Endothelial cell of hepatic sinusoid (primary cell): ENCODE measurements at regions not wholly inside any gene's neighbourhood (a gene's known extent, or its start where the extent isn't known, plus 50 kb on each side); places are given as distances from the start of the nearest gene placed in this dataset.

Source experiments
- in situ Hi-C: cut with HindIII; loops from 2 replicates; pipeline ENCODE4 v1.10.0; 2017; ENCODE audit warnings: low sequenced_read_pairs

DNA sequence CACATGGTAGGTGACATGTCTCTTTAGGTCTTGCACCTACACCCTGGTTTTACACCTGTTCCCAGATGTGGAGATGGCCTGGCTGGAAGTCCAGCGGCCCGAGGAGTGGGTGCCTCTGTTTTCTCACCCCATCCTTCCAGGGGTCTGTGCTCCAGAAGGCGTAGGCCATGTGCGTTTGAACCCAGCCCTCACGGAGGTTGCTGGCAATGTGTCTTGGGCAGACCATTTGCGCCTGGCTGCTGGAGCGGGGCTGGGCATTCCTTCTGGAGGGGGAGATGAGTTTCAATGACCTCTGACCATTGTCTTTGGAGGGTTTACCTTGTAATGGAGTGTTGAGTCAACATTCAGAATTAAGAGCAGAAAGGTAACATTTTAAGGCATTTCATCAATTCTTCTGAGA lies 54.8 kb upstream of the ZNF536 start:
- in situ Hi-C loops, result no loop called here

DNA sequence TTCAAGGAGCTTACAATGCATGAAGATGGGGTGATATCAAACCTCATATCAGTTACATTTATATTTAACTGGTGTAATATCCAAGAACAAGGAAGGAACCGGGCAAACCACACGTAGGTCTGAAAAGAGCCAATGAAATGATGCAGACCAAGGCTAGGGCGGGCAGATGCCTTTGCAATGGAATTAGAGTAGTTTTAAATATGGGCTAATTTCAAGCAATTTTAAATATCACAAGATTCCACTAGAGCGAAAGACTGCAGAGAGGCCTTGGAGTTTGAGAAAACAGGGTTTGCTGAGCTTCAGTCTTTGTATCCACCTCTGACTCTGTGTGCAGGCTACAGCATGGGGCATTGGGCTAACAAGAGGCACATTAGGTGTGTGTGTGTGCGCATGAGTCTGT lies 53.9 kb upstream of the ZNF536 start:
- in situ Hi-C loops, result no loop called here

DNA sequence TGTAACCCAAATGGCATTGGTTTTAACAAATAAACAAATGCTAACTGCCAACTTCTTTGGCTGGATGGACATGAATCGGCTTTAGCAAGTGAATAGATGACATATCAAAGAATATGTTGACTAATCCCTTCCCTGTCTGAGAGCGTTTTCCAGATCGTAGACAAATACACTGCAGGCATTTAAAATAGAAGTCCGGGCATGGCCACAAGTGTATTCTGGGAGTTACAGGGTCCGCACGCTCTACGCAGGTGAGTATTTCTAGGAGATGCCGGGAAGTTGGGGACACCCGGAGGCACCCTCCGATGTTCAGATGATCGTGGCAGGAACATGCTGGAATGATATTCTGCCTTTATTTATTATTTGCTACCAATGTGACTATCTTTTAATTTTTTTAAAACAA lies 53.2 kb upstream of the ZNF536 start:
- in situ Hi-C loops, result no loop called here

DNA sequence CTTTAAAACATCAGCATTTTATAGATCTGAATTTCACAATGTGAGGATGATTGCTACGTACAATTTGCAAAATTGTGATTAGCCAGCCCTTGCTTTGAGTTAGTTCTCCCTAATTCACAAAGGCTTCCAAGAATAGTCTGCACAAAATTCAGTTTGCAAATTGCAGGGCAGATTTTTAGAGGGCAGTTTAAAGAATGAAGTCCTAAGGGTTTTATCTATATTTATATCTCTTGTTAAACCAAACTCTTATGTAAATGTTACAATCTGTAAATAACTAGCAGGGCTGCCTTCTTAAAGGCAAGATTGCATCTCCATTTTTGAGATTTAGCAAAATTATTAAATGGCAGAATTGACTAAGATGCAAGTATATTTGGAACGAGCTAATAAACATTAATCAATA lies 52.8 kb upstream of the ZNF536 start:
- in situ Hi-C loops, result no loop called here

DNA sequence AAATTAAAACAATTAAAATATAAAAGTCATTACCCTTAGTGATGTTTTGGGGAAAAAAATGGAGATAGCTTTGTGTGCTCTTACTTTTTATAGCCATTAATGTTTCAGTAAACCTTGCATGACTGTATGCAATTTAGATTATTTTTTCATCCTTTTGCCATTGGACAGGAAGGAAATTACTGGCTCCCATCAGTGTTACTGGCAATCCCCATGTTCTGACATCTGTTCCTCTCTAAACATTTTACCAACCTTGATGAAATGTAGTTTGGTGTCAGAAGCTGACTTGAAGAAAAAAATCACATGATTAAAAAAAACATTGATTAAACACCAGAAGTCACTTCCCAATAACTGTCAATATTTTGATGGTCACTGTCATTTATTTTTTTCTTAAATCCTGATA lies 52.3 kb upstream of the ZNF536 start:
- in situ Hi-C loops, result no loop called here

DNA sequence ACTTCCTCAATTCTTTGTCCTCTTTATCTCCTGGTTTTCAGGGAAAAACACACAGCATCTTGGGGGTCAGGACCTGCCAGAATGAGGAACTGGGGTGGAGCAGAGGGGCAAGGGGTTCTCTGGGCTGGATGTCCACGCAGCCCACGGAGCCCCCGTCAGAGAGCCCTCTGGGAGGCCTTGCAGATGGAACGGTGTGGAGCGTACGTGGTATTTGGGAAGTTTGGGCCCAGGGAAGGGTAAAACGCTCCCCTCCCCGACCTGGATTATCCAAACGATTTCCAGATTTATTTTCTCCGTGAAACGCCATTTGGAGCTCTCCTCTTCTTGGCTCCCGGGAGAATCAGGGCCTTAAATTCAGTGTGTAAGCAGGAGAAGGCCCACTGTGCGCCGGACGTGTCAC lies 51.7 kb upstream of the ZNF536 start:
- in situ Hi-C loops, result no loop called here

DNA sequence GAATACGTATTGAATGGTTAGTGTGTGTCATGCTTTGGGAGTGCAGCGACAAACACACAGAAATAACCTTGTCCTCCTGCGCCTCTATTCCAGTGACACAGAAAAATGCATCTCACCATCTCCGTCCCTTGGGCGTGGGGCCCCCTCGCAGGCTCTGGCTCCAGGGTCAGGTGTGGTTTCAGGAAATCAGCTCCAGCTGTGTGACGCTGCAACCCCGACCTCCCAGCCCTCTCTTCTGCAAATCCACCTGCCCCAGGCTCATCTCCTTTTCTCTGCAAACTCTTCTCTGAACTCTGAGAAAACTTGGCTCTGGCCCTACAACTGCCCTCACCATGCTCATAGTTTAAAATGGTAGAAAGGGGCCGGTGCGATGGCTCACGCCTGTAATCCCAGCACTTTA lies 51.3 kb upstream of the ZNF536 start:
- in situ Hi-C loops, result no loop called here
